ENCODE measurements at regions not wholly inside any gene's neighbourhood (a gene's known extent, or its start where the extent isn't known, plus 50 kb on each side); places are given as distances from the start of the nearest gene placed in this dataset.
"Not testable (repeated sequence)": the region's sequence is repeated elsewhere in the genome, so short reads cannot be mapped to it uniquely, and the experiment has no call there.

DNA sequence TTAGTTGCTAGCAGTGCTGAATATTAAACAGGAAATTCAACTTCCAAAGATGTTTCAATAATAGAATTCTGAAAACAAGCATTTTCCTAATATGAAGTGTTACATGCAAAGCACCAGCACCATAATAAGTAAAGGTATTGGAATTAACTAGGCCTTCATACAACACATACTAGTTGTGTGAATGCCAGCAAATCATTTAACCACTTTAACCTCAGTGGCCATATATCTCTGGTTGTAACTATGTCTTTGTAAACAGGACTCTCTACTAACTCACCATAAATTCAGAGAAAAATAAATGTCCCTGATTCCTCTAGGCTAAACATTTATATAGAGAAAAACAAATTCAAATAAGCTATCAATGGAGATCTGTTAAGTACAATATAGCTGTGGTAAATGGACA, 175.7 kb upstream of the NBPF9 start:
- not testable (repeated sequence) for DNase-seq

DNA sequence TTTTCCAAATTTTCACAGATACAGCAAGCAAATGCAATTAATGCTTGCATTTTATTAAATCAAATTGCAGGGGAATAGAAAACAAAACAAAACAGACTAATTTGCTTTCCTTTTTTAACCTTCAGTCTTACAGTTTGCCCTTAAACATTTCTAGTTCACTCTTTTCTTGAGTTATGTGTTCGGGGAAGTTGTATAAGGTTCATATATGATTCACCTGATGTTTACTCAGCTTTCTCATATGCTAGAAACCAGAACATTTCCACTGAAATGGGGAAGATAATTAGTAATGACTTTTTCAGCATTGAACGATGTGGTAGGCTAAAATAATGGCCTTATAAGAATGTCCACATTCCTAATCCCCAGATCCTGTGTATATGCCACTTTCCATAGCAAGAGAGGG, 176.2 kb upstream of the NBPF9 start:
- not testable (repeated sequence) for DNase-seq

DNA sequence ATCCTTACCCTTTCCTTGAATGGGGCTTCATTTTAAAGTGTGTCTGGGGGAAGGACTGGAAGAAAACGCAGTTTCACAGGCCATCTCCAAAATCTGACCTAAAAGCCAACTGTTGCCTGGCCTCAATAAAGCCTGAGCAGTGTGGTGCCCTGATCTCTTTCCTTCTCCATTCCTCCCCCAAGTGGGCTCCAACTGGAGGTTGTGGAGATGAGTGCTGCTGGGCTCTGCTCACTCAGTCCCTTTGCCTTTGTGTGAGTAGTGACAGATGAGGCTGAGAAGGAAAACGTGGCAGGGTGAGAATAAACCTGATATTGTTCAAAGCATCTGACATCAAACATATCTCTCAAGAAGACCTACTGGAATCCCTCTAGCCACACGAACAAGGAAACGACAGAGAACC, 181.4 kb upstream of the NBPF9 start:
- DNase-seq, result not testable (repeated sequence)

DNA sequence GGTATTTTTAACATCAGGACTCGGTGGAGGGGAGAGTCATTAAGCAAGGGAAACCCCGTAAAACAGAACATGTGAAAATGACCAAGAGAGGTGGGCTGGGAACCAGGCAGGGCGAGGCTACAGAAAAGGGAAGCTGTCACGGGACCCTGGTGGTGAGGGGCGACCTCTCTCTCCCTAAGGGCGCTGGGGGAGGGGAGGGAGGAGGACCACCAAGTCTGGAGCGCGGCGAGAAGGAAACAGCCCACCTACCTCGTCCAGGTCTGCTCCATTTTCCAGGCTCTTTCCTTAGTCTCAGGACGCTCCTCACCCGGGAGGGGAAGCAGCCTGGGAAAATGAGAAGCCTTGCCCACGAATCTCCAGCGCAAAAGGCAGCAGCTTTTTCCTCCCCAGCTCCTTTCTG, 181.9 kb upstream of the NBPF9 start:
- not testable (repeated sequence) for DNase-seq

DNA sequence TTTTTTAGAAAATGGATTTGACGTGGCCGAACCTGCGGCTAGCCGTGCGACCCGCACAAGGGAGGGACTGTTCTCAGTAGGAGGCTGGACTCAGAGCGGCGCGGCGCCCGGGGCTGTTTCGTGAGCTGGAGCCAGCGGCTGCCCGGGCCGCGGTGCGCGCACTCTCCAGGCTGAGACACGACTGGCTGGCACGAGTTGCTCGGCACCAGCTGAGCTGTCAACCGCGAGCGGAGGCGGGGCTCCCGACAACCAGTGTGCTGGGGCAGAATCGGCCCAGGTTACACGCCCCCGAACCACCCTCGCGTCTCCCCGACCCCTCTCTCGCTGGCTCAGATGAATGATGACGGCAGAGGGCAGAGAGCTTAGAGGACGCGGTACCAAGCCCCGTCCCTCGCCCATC, 182.3 kb upstream of the NBPF9 start:
- not testable (repeated sequence) for DNase-seq

DNA sequence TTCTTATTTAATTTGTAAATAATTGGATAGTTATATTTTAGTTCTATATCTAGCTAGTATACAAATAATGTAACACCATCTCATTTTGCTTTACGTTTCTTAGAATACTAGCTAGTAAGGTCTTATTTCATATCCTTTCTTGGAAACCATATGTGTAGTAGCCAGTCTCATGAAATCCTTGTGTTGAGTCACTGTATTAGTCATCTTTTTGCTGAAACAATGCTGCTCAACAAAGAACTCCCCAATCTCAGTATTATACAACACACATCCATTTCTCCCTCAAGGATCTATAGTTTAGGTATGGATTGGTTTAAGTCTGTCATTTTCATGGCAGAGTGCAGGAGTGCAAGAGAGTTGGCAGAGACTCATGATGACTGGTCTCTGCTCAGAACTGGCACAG, 185.2 kb upstream of the NBPF9 start:
- not testable (repeated sequence) for DNase-seq

DNA sequence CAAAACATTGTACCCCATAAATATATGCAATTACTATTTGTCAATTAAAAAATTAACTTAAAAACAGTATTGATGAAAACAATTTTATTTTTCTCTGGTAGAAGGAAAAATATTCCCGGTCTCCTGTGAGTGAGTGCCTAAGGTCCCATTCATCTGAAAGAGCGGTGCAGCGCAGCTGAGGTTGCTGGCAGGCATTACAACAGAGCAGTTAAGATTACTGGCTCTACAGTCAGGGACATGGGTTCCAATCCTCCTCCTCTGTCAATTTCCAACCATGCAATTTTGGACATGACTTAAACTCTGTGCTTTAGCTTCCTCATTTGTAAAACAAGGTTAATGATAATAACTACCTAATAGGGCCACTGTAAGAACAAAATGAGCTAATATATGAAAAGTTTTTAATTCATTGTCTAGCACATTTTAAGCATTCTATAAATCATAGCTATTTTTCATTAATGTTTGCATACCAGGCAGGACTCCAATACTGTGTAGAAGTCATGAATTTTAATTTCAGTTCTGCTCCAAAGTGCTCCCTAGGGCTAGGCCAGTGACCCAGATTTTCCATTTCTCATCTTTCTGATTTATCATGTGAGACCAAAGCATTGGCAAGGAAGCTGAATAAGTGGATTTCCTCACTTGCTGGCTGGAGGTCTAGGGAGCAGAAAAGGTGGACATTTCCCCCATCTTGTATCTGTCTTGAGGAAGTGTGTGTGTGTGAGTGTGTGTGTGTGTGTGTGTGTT, 174.2 kb upstream of the NBPF19 start:
- not testable (repeated sequence) for DNase-seq

DNA sequence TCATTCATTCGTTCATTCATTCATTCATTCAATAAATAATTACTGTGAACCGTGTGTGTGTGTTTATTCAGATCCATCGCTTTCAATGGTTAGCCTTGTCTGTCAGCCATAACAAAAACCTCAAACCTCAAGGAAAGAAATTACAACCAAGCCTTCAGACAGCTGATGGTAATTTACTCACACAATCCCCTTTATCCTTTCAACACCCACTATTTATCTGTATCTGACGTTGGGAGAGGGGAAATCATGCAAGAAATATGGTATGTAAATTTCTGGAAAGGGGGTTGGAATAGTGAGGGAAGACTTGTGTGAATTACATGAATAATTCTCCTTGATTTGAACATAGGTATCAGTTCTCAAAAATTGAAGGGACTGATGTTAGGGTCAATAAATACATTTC, 173.6 kb upstream of the NBPF19 start:
- DNase-seq, result not testable (repeated sequence)

DNA sequence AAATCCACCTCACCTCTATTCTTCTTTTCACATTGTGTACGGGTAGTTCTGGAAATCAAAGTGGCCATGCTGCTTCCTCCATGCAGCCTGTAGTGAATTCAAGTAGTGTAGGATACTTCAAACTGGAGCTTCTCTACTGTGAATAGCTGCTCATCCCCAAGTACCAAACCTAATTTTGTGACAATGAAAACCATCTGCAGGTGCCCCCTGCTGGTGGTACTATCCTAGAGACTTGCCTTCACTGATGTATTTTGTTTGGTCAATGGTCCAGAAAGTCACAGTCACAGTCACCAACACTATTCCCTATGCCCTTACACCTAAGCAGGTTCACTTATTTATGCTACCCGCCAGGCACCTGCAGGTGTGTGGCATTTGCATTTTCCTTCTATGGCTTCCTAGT, 170.0 kb upstream of the NBPF19 start:
- DNase-seq, result not testable (repeated sequence)

DNA sequence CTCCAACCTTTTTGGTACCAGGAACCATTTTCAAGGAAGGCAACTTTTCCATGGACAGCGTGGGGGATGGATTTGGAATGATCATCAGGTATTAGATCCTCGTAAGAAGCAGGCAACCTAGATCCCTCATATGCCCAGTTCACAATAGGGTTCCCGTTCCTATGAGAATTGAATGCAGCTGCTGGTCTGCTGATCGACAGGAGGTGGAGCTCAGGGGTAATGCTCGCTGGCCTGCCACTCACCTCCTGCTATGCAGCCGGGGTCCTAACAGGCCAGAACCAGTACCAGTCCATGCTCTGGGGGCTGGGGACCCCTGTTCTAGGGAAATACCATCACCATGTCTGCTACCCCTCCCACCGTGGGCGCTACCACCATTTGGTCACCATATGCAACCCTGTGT, 167.2 kb upstream of the NBPF19 start:
- DNase-seq, result not testable (repeated sequence)

DNA sequence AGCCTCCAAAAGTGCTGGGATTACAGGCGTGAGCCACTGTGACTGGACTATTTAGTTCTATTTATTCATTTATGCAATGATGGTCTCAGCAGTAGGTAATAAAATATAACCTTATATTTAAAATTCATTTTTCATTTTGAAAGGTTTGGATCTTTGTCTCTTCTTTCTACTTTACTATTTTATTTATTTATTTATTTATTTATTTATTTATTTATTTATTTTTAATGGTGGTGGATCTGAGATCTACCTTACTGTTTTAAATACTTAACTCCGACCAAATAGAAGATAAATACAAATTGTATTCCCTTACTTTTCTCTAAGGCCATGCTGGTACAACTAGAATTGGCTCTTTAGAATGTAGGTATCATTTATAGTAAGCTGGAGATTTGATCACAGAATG, 159.9 kb upstream of the NBPF19 start:
- not testable (repeated sequence) for DNase-seq

DNA sequence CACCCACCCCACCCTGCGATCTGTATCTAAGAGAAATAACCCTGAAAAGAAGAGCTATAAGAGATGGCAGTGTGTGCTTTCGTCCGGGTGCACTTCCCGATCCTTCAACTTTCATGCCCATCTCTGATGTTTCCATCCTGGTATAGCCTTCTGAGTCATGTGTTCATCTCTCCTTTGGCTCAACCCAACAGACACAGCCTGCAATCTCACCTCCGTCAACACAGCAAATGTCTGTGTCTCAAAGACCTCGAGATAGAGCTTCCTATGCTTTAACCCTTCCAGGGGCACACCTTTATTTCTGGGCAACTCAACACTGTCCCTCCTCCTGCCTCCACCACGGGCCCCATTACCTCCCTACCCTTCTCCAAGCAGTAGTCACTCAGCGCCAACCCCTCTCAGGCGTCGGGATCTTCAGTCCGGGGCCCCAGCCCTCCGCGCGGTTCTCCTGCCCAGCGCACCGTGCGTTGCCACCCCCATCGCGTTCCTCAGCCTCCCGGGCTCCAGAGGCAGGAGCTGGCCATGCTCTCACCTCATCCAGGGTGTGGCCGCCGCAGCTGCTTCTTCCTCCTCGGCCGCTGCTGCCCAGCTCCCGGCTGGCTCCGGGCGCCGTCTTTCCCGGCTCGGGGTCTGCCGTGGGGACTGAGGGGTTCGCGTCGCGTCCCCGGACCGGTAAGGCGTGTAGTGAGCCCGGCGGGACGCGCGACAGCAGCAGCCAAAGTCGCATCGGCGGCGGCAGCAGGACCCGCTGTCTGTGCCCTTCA, 153.7 kb upstream of the NBPF19 start:
- not testable (repeated sequence) for DNase-seq

DNA sequence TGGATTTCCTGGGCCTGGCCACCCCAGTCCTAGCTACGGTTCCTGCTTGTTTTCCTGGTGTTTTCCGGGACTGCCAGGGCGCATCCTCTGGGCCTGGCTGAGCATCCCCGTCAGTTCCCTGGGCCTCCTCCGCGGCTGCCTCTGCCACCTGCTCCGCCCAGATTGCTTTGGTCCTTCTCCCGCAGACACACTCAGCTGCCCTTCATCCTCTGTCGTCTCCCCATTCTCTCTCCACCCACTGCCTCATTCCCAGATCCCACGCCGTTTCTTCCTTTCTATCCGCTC, 153.2 kb upstream of the NBPF19 start:
- DNase-seq, result not testable (repeated sequence)

DNA sequence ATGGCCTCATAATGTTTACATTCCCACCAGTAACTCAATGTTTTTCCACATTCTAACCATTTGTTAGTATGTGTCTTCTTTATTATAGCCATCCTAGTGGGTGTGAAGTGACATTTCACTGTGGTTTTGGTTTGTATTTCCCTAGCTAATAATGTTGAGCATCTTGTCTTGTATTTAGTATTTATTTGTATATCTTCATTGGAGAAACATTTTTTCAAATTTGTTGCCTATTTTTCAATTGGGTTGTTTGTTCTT, 144.8 kb upstream of the NBPF19 start:
- not testable (repeated sequence) for DNase-seq

DNA sequence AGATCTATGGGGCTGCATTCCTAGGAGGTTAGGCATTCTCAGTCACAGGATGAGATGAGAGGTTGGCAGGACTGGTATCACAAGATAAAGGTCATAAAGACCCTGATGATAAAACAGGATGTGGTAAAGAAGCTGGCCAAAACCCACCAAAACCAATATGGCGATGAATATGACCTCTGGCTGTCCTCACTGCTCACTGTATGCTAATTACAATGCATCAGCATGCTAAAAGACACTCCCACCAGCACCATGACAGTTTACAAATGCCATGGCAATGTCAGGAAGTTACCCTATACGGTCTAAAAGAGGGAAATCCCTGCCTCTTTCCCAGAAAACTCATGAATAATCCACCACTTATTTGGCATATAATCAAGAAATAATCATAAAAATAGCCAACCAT, 138.8 kb upstream of the NBPF19 start:
- DNase-seq, result not testable (repeated sequence)

DNA sequence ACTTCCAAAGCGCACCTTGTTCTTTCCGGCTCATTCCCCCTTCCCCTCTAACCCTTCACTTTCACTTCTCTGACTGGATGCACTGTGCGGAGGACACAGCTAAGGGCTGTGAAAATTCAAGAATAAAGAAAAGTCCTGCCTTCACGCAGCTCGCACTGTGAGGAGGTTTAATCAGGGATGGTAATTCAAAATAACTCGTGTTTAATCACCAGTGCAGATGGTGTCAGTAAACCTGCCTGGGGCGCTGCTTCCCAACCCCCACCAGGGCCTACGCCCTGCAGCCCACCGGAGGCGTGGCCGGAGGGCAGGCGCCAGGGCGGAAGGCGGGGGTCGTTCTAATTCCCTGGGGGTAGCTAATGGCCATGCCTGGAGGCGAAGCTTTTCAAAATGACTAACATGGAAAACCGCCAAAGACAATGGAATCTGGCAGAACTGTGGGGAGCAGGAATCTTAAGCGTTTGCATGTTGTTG, 136.6 kb upstream of the NBPF19 start:
- not testable (repeated sequence) for DNase-seq

DNA sequence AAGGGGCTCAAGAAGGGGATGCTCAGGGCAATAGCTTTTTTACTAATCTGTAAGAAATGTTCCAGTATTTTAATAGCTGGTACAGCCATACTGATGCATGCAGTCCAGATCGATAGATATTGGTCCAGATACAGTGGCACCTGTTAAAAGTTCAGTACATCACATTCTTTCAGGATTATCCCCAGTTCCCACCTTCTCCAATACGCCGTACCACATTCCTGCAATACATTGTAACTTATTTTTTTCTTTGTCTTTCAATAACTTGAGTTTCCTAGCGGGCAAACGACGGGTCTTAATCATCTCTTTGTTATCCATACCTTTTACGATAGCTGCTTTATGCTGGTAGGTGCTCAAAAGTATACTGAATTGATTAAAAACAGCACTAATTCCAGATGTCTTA, 136.1 kb upstream of the NBPF19 start:
- not testable (repeated sequence) for DNase-seq

DNA sequence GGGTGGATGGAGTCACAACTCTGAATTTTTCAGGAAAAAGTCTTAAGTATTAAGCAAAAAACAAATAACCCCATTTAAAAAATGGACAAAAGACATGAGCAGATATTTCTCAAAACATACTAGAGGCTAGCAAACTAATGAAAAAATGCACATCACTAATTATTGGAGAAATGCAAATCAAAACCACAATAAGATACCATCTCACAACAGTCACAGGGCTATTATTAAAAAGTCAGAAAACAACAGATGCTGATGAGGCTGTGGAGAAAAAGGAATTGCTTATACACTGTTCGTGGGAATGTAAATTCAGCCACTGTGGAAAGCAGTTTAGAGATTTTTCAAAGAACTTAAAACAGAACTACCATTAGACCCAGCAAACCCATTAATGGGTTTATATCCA, 125.4 kb upstream of the NBPF19 start:
- not testable (repeated sequence) for DNase-seq

DNA sequence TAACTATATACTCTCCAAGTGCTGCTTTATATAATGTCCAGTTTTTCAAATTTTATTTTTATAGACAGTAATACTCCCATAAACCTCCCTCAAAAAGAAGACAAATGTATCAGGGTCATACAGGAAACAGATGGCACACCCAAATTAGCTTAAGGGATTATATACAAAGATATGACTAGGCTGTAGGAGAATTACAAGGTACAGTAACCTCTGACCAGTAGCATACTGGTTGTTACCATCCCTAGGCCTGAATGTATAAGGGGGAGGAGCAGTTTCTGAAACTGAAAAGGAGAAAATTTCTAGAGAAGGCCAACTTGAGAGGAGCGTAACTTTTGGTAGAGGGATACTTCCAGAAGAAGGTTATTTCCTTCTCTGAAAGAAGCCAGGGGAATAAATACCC, 122.6 kb upstream of the NBPF19 start:
- not testable (repeated sequence) for DNase-seq

DNA sequence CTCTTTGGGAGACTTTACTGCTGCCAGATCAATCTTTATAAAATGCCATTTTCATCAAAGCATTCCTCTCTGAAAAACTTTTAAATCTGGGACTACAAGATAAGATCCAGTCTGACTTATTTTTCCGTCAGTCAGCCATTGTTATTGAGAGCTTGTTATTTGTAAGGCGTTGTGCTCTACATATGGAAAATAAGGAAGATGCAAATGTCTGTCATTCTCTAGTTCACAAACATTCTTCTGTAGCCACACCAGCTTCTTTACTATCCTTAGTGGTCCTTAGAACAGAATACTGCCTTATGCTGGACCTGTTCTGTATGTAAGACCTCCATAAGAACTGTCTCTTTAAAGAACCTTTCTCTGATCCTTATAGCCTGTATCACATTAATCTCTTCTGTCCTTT, 120.3 kb upstream of the NBPF19 start:
- not testable (repeated sequence) for DNase-seq

DNA sequence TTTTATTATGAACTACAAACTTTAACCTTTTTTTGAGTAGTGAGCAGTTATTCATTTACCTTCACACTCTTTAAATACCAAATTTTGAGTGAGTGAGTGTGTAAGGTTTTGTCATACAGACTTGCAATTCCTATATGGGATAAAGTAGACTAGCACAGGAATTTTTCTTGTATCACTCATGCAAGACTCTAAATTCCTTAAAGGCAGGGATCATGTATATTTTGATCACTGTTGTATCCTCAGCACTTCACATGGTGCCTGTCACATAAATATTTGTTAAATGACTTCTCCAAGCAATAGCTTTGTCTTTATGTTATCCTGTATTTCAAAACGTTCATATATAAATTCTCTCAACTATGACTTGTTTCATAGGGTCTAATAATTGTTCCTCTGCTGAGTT, 119.1 kb upstream of the NBPF19 start:
- not testable (repeated sequence) for DNase-seq

DNA sequence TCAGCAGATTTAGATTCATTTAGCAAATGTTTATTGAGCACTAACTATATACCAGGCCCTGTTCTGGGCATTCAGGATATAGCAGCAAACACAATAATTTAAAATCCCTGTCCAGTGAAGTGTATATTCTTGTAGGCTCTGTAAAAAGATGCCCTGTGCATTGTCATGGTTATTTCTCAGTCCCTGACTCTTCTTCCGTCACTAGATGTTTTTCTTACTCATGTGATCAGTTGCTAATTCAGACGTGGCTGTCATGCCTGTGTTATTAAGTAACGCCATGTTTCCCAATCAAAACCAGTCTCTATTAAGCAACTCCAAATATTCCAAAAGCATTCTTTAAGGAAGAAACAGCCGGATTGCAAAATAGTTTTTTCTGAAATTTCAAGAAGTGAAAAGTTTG, 118.7 kb upstream of the NBPF19 start:
- not testable (repeated sequence) for DNase-seq

DNA sequence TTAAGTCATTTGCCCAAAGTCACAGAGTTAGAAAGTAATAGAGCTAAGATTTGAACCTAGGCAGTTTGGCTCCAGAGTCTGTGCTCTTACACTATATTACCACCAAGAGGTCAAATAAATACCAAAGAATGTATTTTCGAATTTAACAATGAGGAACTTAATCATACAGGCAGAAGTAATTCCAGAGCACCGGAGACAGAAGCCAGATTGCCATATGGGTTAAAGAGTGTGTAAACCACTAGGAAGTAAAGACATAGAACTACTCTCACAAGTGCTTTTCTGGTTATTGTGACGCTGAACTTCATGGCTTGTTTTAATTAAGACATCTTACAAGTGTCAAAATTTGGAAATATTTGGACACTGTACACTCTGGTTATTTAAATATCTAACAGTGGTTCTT, 114.5 kb upstream of the NBPF19 start:
- DNase-seq, result not testable (repeated sequence)

DNA sequence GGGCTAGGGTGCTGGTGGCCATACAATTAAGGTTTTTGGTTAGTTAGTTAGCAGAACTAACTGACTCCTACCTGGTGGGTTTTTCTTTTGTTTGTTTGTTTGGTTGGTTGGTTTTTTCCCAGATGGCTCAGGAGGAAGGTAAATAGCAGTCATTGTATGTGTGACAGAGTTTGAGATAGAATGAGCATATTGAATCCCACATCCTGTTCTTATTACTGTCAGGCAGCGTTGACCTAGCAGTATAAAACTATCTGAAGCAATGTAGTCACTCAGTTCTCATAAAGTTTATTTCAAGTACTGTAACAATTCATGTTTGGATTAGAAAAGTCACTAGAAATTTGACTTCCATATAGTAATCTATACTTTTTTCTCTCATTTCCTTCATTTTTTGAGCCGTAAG, 113.5 kb upstream of the NBPF19 start:
- not testable (repeated sequence) for DNase-seq

Data from NCI-H2081 (cell line).